Ovary (tissue), 3 donors: ENCODE measurements at regions not wholly inside any gene's neighbourhood (a gene's known extent, or its start where the extent isn't known, plus 50 kb on each side); places are given as distances from the start of the nearest gene placed in this dataset.

Experiments used
- CTCF ChIP-seq, 3 donors: fragments of 450-650 bp in 2 of 3; fragments of 200-600 bp in 1 of 3; IDR thresholded peaks; one replicate each; pipeline versions ENCODE4 v1.5.1 to v1.8.0; 2016 to 2022; ENCODE audit warnings: antibody characterized with exemption in 3 of 3, mild to moderate bottlenecking in 1 of 3
- POLR2A ChIP-seq: fragments of 450-650 bp; IDR thresholded peaks from one replicate; pipeline ENCODE4 v1.6.1; 2017; ENCODE audit warnings: antibody characterized with exemption, mild to moderate bottlenecking, moderate library complexity
- donor health status: DM: no; HTN: no; CAD: no.

GRCh38 chr4:24700118-24700517 lies 95.3 kb upstream of the SOD3 start:
- TF ChIP-seq CTCF (IDR thresholded peaks at IDR 0.05) (no peak), POLR2A (no peak)
